BE2C (cell line): ENCODE measurements at regions not wholly inside any gene's neighbourhood (a gene's known extent, or its start where the extent isn't known, plus 50 kb on each side); places are given as distances from the start of the nearest gene placed in this dataset.

Experiments used
- DNase-seq: peaks from one replicate; pipeline ENCODE4 v3.0.0-alpha.2; 2020
- H3K27me3 ChIP-seq: fragments of 250-450 bp; sonication (Bioruptor Pico); 2 replicates; pipeline ENCODE4 v1.5.1; 2020; ENCODE audit warnings: mild to moderate bottlenecking
- H3K36me3 ChIP-seq: fragments of 250-450 bp; sonication (Bioruptor Pico); 2 replicates; pipeline ENCODE4 v1.5.1; 2020; ENCODE audit warnings: mild to moderate bottlenecking
- H3K4me1 ChIP-seq: fragments of 250-450 bp; sonication (Bioruptor Pico); 2 replicates; pipeline ENCODE4 v1.5.1; 2020
- H3K4me3 ChIP-seq: 2 replicates; pipeline ENCODE4 v1.5.1; 2011; ENCODE audit warnings: low read depth, low read length
- H3K9me3 ChIP-seq: fragments of 250-450 bp; sonication (Bioruptor Pico); 2 replicates; pipeline ENCODE4 v1.5.1; 2020
- TF ChIP-seq, protein P1 (sequence below): IDR thresholded peaks from 2 replicates; pipeline ENCODE4 v1.5.1; 2012; ENCODE audit warnings: mild to moderate bottlenecking, low read depth, low read length

DNA sequence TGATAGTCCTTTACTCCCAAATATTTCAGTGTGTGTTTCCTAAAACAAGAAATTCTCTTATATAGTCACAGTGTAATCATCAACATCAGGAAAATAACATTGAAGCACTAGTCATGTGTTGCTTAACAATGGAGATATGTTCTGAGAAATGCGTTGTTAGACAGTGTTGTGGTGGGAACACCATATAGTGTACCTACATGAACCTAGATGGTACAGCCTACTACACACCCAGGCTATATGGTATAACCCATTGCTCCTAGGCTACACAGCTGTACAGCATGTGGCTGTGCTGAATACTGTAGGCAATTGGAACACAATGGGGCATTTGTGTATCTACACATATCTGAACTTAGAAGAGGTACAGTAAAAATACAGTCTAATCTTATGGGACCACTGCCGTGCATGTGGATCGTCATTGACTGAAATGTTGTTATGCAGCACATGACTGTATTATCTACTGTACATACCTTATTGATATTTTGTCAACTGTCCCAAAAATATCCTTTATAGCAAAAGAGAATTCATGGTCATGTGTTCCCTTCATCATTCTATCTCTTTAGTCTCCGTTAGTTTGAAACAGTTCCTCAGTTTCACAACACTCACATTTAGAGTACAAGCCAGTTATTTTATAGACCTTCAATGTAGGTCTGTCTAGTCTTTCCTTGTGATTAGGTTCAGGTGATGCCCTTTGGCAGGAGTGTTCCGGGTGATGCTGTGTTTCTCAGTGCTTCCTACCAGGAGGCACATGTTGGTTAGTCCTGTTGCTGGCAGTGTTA is 109.7 kb downstream of the SLC25A47 start:
- TF ChIP-seq, protein P1, sequence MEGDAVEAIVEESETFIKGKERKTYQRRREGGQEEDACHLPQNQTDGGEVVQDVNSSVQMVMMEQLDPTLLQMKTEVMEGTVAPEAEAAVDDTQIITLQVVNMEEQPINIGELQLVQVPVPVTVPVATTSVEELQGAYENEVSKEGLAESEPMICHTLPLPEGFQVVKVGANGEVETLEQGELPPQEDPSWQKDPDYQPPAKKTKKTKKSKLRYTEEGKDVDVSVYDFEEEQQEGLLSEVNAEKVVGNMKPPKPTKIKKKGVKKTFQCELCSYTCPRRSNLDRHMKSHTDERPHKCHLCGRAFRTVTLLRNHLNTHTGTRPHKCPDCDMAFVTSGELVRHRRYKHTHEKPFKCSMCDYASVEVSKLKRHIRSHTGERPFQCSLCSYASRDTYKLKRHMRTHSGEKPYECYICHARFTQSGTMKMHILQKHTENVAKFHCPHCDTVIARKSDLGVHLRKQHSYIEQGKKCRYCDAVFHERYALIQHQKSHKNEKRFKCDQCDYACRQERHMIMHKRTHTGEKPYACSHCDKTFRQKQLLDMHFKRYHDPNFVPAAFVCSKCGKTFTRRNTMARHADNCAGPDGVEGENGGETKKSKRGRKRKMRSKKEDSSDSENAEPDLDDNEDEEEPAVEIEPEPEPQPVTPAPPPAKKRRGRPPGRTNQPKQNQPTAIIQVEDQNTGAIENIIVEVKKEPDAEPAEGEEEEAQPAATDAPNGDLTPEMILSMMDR, result no peak
- no peak for DNase-seq
- no peaks in the 10 kb centered on the region; the same call in 1 of the 2 replicates for H3K36me3 ChIP-seq
- H3K27me3 ChIP-seq, result no peaks in the 10 kb centered on the region
- peaks cover 43% of the 10 kb centered on the region for H3K4me1 ChIP-seq
- H3K9me3 ChIP-seq, result no peaks in the 10 kb centered on the region
- H3K4me3 ChIP-seq, result no peak overlapping the region

GRCh38 chr14:100433428-100433814 is 110.3 kb downstream of the SLC25A47 start:
- DNase-seq, result no peak
- no peak overlapping the region for H3K4me3 ChIP-seq
- H3K27me3 ChIP-seq, result no peaks in the 10 kb centered on the region
- TF ChIP-seq, protein P1, result no peak
- H3K4me1 ChIP-seq, result peaks cover 42% of the 10 kb centered on the region
- no peaks in the 10 kb centered on the region for H3K9me3 ChIP-seq
- no peaks in the 10 kb centered on the region; the same call in 1 of the 2 replicates for H3K36me3 ChIP-seq

DNA sequence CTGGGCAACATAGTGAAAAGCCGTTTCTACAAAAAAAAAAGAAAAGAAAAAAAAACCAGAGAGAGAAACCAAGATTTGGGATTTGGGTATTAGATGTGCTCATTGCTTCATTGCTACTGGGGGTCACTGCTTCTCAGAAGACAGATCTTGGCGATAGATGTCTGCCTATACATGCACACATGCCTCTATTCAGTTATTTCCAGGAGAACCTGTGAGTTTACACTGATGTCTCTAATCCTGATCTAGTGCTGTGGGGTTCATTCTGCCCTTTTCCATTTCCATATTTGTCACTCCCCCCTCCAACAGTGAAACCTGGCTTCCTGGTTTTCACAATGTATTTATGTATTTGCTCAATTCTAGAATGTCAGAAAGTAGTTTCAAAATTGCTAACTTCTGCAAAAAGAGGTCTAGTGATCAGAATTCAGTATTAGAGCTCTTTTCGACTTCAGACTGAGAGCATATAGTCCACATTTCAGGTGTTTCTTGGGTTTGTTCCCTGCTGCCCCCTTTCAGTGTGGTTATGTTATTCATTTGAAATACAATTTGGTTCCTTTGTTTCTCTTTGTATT is 111.0 kb downstream of the SLC25A47 start:
- Histone ChIP-seq H3K4me1 (peaks cover 43% of the 10 kb centered on the region), H3K27me3 (no peaks in the 10 kb centered on the region), H3K9me3 (no peaks in the 10 kb centered on the region), H3K36me3 (no peaks in the 10 kb centered on the region; the same call in 1 of the 2 replicates), H3K4me3 (no peak overlapping the region)
- DNase-seq, result no peak
- TF ChIP-seq, protein P1, result no peak

DNA sequence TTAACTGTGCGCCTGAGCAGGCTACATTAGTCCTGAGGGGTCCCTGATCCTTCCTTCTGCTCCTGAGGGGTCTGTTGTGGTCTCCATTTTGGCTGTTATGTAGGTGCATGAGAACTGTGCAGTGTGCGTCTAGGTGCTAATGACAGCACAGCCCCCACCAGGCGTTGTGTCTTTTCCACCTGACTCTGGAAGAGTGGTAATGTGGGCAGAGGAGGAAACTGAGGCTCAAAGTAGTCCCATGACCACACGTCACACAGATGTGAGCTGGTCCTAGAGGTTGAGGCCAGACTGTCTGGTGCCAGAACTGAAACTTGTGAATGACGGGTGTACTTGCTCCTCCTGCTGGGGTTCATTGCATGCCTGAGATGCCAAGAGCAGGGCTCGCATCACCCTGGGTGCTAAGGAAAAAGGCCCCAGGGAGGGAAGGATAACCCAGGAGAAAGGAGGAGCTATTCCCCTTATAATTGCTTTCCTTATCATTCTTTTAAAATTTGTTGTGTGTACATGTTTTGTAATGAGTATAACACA is 111.8 kb downstream of the SLC25A47 start:
- no peaks in the 10 kb centered on the region for H3K36me3 ChIP-seq
- no peaks in the 10 kb centered on the region for H3K9me3 ChIP-seq
- no peaks in the 10 kb centered on the region for H3K27me3 ChIP-seq
- no peak overlapping the region for H3K4me3 ChIP-seq
- peaks cover 48% of the 10 kb centered on the region for H3K4me1 ChIP-seq
- no peak for DNase-seq
- TF ChIP-seq, protein P1, result no peak

DNA sequence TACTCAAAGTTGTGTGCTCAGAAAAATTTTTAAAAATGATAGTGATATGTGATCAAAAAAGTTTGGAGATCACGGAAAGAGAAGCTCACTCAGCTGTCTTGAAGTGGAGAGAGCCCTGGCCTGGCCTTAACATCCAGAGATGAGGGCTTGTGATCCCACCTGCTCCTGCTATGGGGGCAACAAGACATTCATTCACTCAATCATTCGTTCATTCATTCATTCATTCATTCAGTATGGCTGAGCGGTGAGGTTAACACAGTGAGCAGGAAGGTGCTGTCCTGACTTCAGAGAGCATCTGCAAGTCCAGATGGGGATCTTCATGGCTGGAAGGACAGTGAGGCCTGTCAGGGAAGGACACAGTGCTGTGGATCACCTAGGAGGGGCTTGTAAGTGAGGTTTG is 112.3 kb downstream of the SLC25A47 start:
- H3K36me3 ChIP-seq, result no peaks in the 10 kb centered on the region
- DNase-seq, result no peak
- H3K27me3 ChIP-seq, result no peaks in the 10 kb centered on the region
- H3K4me1 ChIP-seq, result peaks cover 53% of the 10 kb centered on the region
- H3K4me3 ChIP-seq, result no peak overlapping the region
- H3K9me3 ChIP-seq, result no peaks in the 10 kb centered on the region
- TF ChIP-seq, protein P1, result no peak
